ENCODE measurements at regions not wholly inside any gene's neighbourhood (a gene's known extent, or its start where the extent isn't known, plus 50 kb on each side); places are given as distances from the start of the nearest gene placed in this dataset.

DNA sequence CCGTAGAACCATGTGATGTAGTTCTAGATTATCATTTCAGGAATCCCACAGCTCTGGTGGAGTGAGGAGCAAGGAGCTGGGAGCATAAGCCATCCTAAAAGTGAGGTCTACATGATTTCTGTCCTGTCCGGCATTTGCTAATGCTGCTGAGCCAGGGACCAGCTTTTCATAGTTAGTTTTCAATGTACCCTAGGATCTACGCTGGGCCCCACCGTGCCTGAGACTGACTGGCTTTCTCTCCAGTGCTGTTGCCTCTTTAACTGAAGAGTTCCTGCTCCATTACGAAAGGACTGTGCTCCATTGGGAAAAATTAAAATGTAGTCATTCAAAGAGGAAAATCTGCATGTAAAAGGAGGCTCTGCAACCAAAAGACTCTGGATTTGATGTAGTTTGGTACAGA, 634.8 kb downstream of the DMRTA1 start:
- no peak overlapping the region for H3K27ac ChIP-seq
- H3K4me1 ChIP-seq, result no peaks in the 10 kb centered on the region
- H3K27me3 ChIP-seq, result no peaks in the 10 kb centered on the region
- H3K9me3 ChIP-seq, result no peaks in the 10 kb centered on the region
- intact Hi-C loops (cut with DNase I), result no loop called here
- H3K36me3 ChIP-seq, result no peaks in the 10 kb centered on the region
- no peak for DNase-seq (ENCODE audit: extremely low spot score in 2 of 2)
- no peak for TF ChIP-seq POLR2AphosphoS5 (IDR thresholded peaks at IDR 0.05; ENCODE audit: insufficient read depth in 1 of 2, low read depth in 1 of 2)
- TF ChIP-seq POLR2A (IDR thresholded peaks at IDR 0.05), result no peak
- TF ChIP-seq, protein P1, sequence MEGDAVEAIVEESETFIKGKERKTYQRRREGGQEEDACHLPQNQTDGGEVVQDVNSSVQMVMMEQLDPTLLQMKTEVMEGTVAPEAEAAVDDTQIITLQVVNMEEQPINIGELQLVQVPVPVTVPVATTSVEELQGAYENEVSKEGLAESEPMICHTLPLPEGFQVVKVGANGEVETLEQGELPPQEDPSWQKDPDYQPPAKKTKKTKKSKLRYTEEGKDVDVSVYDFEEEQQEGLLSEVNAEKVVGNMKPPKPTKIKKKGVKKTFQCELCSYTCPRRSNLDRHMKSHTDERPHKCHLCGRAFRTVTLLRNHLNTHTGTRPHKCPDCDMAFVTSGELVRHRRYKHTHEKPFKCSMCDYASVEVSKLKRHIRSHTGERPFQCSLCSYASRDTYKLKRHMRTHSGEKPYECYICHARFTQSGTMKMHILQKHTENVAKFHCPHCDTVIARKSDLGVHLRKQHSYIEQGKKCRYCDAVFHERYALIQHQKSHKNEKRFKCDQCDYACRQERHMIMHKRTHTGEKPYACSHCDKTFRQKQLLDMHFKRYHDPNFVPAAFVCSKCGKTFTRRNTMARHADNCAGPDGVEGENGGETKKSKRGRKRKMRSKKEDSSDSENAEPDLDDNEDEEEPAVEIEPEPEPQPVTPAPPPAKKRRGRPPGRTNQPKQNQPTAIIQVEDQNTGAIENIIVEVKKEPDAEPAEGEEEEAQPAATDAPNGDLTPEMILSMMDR (IDR thresholded peaks at IDR 0.05), result no peak
- no peak overlapping the region for H3K4me3 ChIP-seq

DNA sequence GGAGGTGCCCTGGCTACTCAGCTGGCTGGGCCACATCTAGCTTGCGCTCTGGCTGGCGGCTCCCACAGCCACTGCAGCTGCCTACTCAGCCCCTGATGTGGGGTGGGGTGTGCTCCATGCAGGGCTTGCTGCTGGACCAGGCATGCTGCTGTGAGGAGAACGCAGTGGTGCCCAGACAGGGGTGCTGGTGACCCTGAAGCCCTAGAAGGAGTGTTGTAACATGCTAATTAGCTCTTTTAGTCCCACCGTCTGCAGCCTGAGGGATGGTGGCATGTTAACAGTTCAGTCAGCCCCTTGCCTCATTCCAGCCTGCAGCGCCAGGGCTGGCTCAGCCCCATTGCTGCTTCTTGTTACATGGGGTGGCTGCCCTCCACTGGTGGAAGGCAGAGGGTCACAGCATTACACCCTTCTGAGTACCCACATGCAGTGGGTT, 642.3 kb downstream of the DMRTA1 start:
- no peaks in the 10 kb centered on the region for H3K36me3 ChIP-seq
- H3K27me3 ChIP-seq, result no peaks in the 10 kb centered on the region
- no peak overlapping the region for H3K27ac ChIP-seq
- intact Hi-C loops (cut with DNase I), result no loop called here
- no peak for DNase-seq (ENCODE audit: extremely low spot score in 2 of 2)
- H3K9me3 ChIP-seq, result no peaks in the 10 kb centered on the region
- H3K4me3 ChIP-seq, result no peak overlapping the region
- H3K4me1 ChIP-seq, result no peaks in the 10 kb centered on the region
- TF ChIP-seq POLR2A (IDR thresholded peaks at IDR 0.05) (no peak), POLR2AphosphoS5 (IDR thresholded peaks at IDR 0.05; ENCODE audit: insufficient read depth in 1 of 2, low read depth in 1 of 2) (no peak)
- TF ChIP-seq, protein P1 (IDR thresholded peaks at IDR 0.05), result no peak

DNA sequence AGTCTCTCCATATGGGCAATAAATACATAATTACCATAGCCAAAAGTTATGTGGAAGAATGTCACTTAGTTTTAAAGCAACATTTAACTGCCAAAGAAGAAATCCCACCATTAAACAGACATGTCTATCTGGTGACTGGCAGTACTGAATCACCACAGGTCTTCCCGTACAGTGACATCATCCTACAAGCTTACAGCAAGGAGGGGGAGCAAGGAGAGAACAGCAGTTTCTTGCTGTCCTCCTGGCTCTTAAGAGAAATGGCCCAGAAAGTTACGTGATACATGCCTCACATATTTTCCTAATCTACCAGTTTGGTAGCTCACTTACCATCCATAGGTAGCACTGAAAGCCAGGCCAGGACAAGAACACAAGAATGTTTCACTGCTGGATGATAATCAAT, 671.0 kb downstream of the DMRTA1 start:
- no peaks in the 10 kb centered on the region for H3K27me3 ChIP-seq
- no peaks in the 10 kb centered on the region for H3K36me3 ChIP-seq
- intact Hi-C loops (cut with DNase I), result no loop called here
- no peak overlapping the region for H3K4me3 ChIP-seq
- DNase-seq (ENCODE audit: extremely low spot score in 2 of 2), result no peak
- no peaks in the 10 kb centered on the region for H3K4me1 ChIP-seq
- TF ChIP-seq, protein P1 (IDR thresholded peaks at IDR 0.05), result no peak
- TF ChIP-seq POLR2AphosphoS5 (IDR thresholded peaks at IDR 0.05; ENCODE audit: insufficient read depth in 1 of 2, low read depth in 1 of 2) (no peak), POLR2A (IDR thresholded peaks at IDR 0.05) (no peak)
- H3K9me3 ChIP-seq, result no peaks in the 10 kb centered on the region
- no peak overlapping the region for H3K27ac ChIP-seq

DNA sequence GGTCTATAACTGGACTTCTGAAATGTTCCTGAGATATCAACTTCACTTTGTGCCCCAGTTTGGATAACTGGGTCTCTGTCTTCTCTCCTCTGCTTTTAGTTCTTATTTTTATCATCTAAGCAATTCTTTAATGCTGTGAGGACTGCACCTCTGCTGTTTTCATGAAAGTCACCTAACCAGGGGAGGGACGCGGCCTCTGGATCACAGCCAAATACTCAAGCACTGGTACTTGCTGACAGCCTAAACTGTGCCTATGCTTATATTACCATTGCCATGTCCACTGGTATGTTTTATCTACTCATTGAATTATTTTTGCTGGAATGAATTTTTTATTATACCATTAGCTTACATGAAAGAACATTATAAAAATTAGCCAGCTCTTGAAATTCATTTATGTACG, 674.0 kb downstream of the DMRTA1 start:
- intact Hi-C loops (cut with DNase I), result loop anchor here (10.0 kb wide), 1 partner anchor 494 kb away; no protein-coding TSS in a partner anchor
- Histone ChIP-seq H3K27ac (no peak overlapping the region), H3K4me3 (no peak overlapping the region), H3K9me3 (no peaks in the 10 kb centered on the region), H3K36me3 (no peaks in the 10 kb centered on the region), H3K4me1 (no peaks in the 10 kb centered on the region), H3K27me3 (no peaks in the 10 kb centered on the region)
- TF ChIP-seq POLR2AphosphoS5 (IDR thresholded peaks at IDR 0.05; ENCODE audit: insufficient read depth in 1 of 2, low read depth in 1 of 2), result no peak
- TF ChIP-seq POLR2A (IDR thresholded peaks at IDR 0.05), result no peak
- TF ChIP-seq, protein P1 (IDR thresholded peaks at IDR 0.05), result no peak
- DNase-seq (ENCODE audit: extremely low spot score in 2 of 2), result no peak

DNA sequence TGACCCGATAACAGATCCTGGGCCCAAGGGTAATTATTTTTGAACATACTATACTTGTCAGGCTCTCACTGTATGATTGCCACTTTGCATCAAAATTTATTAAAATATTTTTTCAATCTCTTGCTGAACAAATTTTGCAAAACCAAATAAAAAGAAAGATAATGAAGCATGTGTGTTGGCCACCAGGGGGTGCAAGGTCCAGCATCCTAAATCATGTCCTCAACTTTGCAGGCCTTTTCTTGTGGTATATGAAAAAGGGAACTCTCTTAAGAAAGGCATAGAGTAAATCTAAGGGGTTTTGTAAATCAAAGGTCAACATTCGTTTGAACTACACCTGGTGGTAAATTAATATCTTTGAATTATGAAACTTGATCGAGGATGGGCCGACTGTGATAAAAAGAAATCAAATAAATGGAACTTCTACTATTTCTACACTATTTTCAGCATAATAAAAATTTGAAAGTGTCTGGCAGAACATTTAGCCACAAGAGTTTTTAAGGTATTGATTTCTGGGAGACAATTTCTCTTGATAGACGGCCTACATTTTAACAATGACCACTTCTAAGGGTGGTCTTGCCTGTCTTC, 676.5 kb downstream of the DMRTA1 start:
- no peaks in the 10 kb centered on the region for H3K36me3 ChIP-seq
- no peaks in the 10 kb centered on the region for H3K4me1 ChIP-seq
- no peak for TF ChIP-seq POLR2A (IDR thresholded peaks at IDR 0.05)
- TF ChIP-seq, protein P1 (IDR thresholded peaks at IDR 0.05), result no peak
- no peak for TF ChIP-seq POLR2AphosphoS5 (IDR thresholded peaks at IDR 0.05; ENCODE audit: insufficient read depth in 1 of 2, low read depth in 1 of 2)
- intact Hi-C loops (cut with DNase I), result loop anchor here (10.0 kb wide), 1 partner anchor 492 kb away; no protein-coding TSS in a partner anchor
- no peak overlapping the region for H3K4me3 ChIP-seq
- DNase-seq (ENCODE audit: extremely low spot score in 2 of 2), result no peak
- no peaks in the 10 kb centered on the region for H3K27me3 ChIP-seq
- H3K9me3 ChIP-seq, result no peaks in the 10 kb centered on the region
- H3K27ac ChIP-seq, result no peak overlapping the region

All from vagina (tissue), 2 donors.